Prostate gland (tissue), 2 donors: ENCODE measurements at regions not wholly inside any gene's neighbourhood (a gene's known extent, or its start where the extent isn't known, plus 50 kb on each side); places are given as distances from the start of the nearest gene placed in this dataset.

ENCODE experiments used
- CTCF ChIP-seq, 4 experiments: fragments of 200-600 bp in 2 of 4; fragments of 450-650 bp in 2 of 4; sonication (generic) in 2 of 4; IDR thresholded peaks; 1 replicate in 3 of 4; 2 replicates in 1 of 4; pipeline ENCODE4 v1.5.1; 2016 to 2019; ENCODE audit warnings: antibody characterized with exemption in 4 of 4, mild to moderate bottlenecking in 2 of 4, moderate library complexity in 2 of 4
- POLR2A ChIP-seq: fragments of 450-650 bp; IDR thresholded peaks from one replicate; pipeline ENCODE4 v1.6.1; 2016; ENCODE audit warnings: antibody characterized with exemption, mild to moderate bottlenecking
- POLR2AphosphoS5 ChIP-seq: sonication (generic); formaldehyde crosslinking; IDR thresholded peaks from one replicate; pipeline ENCODE4 v1.6.1; 2017; ENCODE audit warnings: antibody characterized with exemption

- TF ChIP-seq CTCF (IDR thresholded peaks at IDR 0.05) (no peak), POLR2A (no peak), POLR2AphosphoS5 (no peak)
Observed at GRCh38 chr2:166802475-166802874, 85.8 kb upstream of the XIRP2 start.
